HFFc6 (cell line): ENCODE measurements at regions not wholly inside any gene's neighbourhood (a gene's known extent, or its start where the extent isn't known, plus 50 kb on each side); places are given as distances from the start of the nearest gene placed in this dataset.

Experiments
- DNase-seq: peaks from one replicate; pipeline ENCODE4 v3.0.0-alpha.2; 2018
- H3K27ac Mint-ChIP-seq: 2 replicates; pipeline ENCODE4 v1.8.0; 2020; ENCODE audit warnings: mild to moderate bottlenecking, mixed read lengths
- H3K27me3 Mint-ChIP-seq: 2 replicates; pipeline ENCODE4 v1.8.0; 2021; ENCODE audit warnings: mild to moderate bottlenecking, moderate library complexity, mixed read lengths; ENCODE audit not compliant: insufficient read depth
- H3K36me3 Mint-ChIP-seq: 2 replicates; pipeline ENCODE4 v1.8.0; 2021; ENCODE audit warnings: low read depth, mixed read lengths
- H3K4me1 Mint-ChIP-seq: 2 replicates; pipeline ENCODE4 v1.8.0; 2020; ENCODE audit warnings: low read depth, mixed read lengths
- H3K4me3 Mint-ChIP-seq: 2 replicates; pipeline ENCODE4 v1.8.0; 2020; ENCODE audit warnings: mild to moderate bottlenecking, moderate library complexity, mixed read lengths
- H3K9me3 Mint-ChIP-seq: 2 replicates; pipeline ENCODE4 v1.8.0; 2020; ENCODE audit warnings: mild to moderate bottlenecking, mixed read lengths
- TF ChIP-seq, protein P1 (sequence below): fragments of 200-600 bp; sonication (generic); IDR thresholded peaks from 2 replicates; pipeline ENCODE4 v1.5.0; 2021; ENCODE audit warnings: antibody characterized with exemption, mild to moderate bottlenecking

DNA sequence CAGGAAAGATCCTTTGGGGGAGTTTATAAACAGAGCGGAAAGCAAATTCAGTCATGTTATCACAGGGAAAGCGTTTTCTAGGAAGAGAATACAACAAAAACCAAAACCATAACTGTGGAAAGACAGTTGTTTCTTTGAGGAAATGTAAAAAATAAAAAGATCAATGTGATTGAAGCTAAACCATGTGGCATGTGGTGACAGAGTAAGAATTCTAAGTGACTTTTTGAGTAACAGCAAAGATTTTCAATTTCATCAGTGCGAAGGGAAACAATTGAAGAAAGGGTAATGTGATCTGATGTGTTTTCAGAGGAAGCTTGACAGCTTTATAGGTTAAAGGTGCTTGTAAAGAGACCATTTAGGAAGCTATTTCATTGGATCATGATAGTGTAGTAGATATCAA, 575.9 kb upstream of the CHORDC1 start:
- Mint-ChIP-seq H3K36me3 (no peaks in the 10 kb centered on the region), H3K27ac (no peak overlapping the region), H3K4me3 (no peak overlapping the region), H3K9me3 (peaks cover 36% of the 10 kb centered on the region), H3K4me1 (no peaks in the 10 kb centered on the region), H3K27me3 (peaks cover 1% of the 10 kb centered on the region; the same call in 1 of the 2 replicates)
- TF ChIP-seq, protein P1, sequence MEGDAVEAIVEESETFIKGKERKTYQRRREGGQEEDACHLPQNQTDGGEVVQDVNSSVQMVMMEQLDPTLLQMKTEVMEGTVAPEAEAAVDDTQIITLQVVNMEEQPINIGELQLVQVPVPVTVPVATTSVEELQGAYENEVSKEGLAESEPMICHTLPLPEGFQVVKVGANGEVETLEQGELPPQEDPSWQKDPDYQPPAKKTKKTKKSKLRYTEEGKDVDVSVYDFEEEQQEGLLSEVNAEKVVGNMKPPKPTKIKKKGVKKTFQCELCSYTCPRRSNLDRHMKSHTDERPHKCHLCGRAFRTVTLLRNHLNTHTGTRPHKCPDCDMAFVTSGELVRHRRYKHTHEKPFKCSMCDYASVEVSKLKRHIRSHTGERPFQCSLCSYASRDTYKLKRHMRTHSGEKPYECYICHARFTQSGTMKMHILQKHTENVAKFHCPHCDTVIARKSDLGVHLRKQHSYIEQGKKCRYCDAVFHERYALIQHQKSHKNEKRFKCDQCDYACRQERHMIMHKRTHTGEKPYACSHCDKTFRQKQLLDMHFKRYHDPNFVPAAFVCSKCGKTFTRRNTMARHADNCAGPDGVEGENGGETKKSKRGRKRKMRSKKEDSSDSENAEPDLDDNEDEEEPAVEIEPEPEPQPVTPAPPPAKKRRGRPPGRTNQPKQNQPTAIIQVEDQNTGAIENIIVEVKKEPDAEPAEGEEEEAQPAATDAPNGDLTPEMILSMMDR: no peak
- DNase-seq: no peak

- no peak overlapping the region for H3K27ac Mint-ChIP-seq
- H3K4me1 Mint-ChIP-seq: no peaks in the 10 kb centered on the region
- TF ChIP-seq, protein P1: no peak
- no peak for DNase-seq
- no peaks in the 10 kb centered on the region for H3K36me3 Mint-ChIP-seq
- peaks cover 1% of the 10 kb centered on the region; the same call in 1 of the 2 replicates for H3K27me3 Mint-ChIP-seq
- peaks cover 32% of the 10 kb centered on the region for H3K9me3 Mint-ChIP-seq
- H3K4me3 Mint-ChIP-seq: no peak overlapping the region
These were observed 572.9 kb upstream of the CHORDC1 start for GRCh38 chr11:90795746-90796145.

- no peak overlapping the region for H3K4me3 Mint-ChIP-seq
- no peaks in the 10 kb centered on the region for H3K4me1 Mint-ChIP-seq
- TF ChIP-seq, protein P1: no peak
- no peak for DNase-seq
- H3K27me3 Mint-ChIP-seq: no peaks in the 10 kb centered on the region
- no peak overlapping the region for H3K27ac Mint-ChIP-seq
- peaks cover 41% of the 10 kb centered on the region for H3K9me3 Mint-ChIP-seq
- no peaks in the 10 kb centered on the region for H3K36me3 Mint-ChIP-seq
These were observed 566.1 kb upstream of the CHORDC1 start for GRCh38 chr11:90788961-90789360.

DNA sequence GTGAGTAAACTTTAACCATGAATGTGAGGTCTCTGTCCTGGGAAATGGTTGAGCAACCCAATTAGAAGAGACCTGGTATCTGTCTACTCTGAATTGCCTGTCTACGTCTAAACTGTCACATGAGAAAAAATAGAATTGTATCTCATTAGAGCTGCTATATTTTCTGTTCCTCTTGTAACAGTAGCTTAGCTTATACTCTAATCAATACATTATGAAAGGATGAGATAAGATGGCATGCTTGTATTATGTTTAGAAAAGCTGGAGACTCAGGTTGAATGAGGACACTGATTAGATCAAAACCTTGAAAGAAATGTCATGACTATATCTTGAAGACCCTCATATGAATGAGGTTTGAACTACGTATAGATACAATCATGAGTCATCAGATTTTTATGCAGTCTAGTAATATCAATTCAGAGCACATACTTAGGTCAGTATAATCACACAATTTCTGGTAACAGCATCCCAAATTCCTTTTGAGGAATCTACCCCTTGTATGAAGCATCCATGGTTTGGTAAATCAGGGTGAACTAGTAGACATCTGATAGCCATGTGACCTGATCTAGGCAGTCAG, 561.5 kb upstream of the CHORDC1 start:
- Mint-ChIP-seq H3K4me1 (no peaks in the 10 kb centered on the region), H3K27me3 (no peaks in the 10 kb centered on the region), H3K36me3 (no peaks in the 10 kb centered on the region), H3K4me3 (no peak overlapping the region), H3K27ac (no peak overlapping the region), H3K9me3 (peaks cover 37% of the 10 kb centered on the region)
- no peak for DNase-seq
- TF ChIP-seq, protein P1: no peak

- H3K36me3 Mint-ChIP-seq: no peaks in the 10 kb centered on the region
These were observed 560.3 kb upstream of the CHORDC1 start for GRCh38 chr11:90783111-90783510.

More at GRCh38 chr11:90783111-90783510, 560.3 kb upstream of the CHORDC1 start:
- no peak for DNase-seq
- Mint-ChIP-seq H3K27me3 (no peaks in the 10 kb centered on the region), H3K4me3 (no peak overlapping the region), H3K27ac (no peak overlapping the region), H3K4me1 (no peaks in the 10 kb centered on the region), H3K9me3 (peaks cover 37% of the 10 kb centered on the region)
- TF ChIP-seq, protein P1: no peak
